Esophagus muscularis mucosa (tissue), 4 donors: ENCODE measurements at regions not wholly inside any gene's neighbourhood (a gene's known extent, or its start where the extent isn't known, plus 50 kb on each side); places are given as distances from the start of the nearest gene placed in this dataset.

Source experiments
- DNase-seq: peaks from one replicate; pipeline ENCODE4 v3.0.0-alpha.2; 2017; ENCODE audit errors: extremely low spot score
- H3K27ac ChIP-seq, 4 donors: fragments of 200-600 bp; sonication (generic); replicated peaks in 1 of 4; 1 replicate in 3 of 4; 2 replicates in 1 of 4; pipeline ENCODE4 v1.5.1; 2016 to 2019; ENCODE audit warnings: mild to moderate bottlenecking in 1 of 4
- H3K27me3 ChIP-seq, 4 donors: fragments of 200-600 bp; sonication (generic); one replicate each; pipeline versions ENCODE4 v1.5.1 to v1.6.0; 2016 to 2019
- H3K36me3 ChIP-seq, 4 donors: fragments of 200-600 bp; sonication (generic); one replicate each; pipeline ENCODE4 v1.5.1; 2016 to 2019
- H3K4me1 ChIP-seq, 4 donors: fragments of 200-600 bp; sonication (generic); one replicate each; pipeline ENCODE4 v1.5.1; 2016 to 2019
- H3K4me3 ChIP-seq, 4 donors: fragments of 200-600 bp; sonication (generic); 1 replicate in 2 of 4; 2 replicates in 2 of 4; pipeline ENCODE4 v1.5.1; 2016 to 2019; ENCODE audit warnings: mild to moderate bottlenecking in 4 of 4, moderate library complexity in 1 of 4
- H3K9me3 ChIP-seq, 4 donors: fragments of 200-600 bp; sonication (generic); 1 replicate in 3 of 4; 2 replicates in 1 of 4; pipeline ENCODE4 v1.5.1; 2016 to 2019
- CTCF ChIP-seq, 3 experiments: fragments of 200-600 bp in 2 of 3; fragments of 450-650 bp in 1 of 3; sonication (generic) in 2 of 3; IDR thresholded peaks; one replicate each; pipeline ENCODE4 v1.5.1; 2017 to 2019; ENCODE audit warnings: antibody characterized with exemption in 3 of 3, mild to moderate bottlenecking in 2 of 3, moderate library complexity in 1 of 3
- EP300 ChIP-seq: sonication (generic); formaldehyde crosslinking; IDR thresholded peaks from one replicate; pipeline ENCODE4 v1.6.1; 2017; ENCODE audit warnings: antibody characterized with exemption
- POLR2A ChIP-seq: fragments of 450-650 bp; IDR thresholded peaks from one replicate; pipeline ENCODE4 v1.6.1; 2017; ENCODE audit warnings: antibody characterized with exemption, moderate library complexity, mild to moderate bottlenecking, low read depth
- POLR2AphosphoS5 ChIP-seq, 2 donors: sonication (generic); formaldehyde crosslinking; IDR thresholded peaks; one replicate each; pipeline ENCODE4 v1.6.1; 2017; ENCODE audit warnings: antibody characterized with exemption in 2 of 2
- WGBS: methylation state at CpG from one replicate; pipeline ENCODE4 v1.1.5; 2018; 5-methylcytosine and 5-hydroxymethylcytosine counted together
- intact Hi-C: fragments of 100-400 bp; cut with DNase I; formaldehyde crosslinking; loops from one replicate; pipeline ENCODE4 v1.15.1; 2023

- Histone ChIP-seq H3K9me3 (no peaks in the 10 kb centered on the region), H3K4me1 (no peaks in the 10 kb centered on the region), H3K27ac (no peak overlapping the region), H3K27me3 (no peaks in the 10 kb centered on the region), H3K36me3 (no peaks in the 10 kb centered on the region), H3K4me3 (no peak overlapping the region)
- DNase-seq, result peak; percentile 26
- TF ChIP-seq POLR2A, result no peak
- no peak for TF ChIP-seq CTCF (IDR thresholded peaks at IDR 0.05)
- TF ChIP-seq EP300, result no peak
- no peak for TF ChIP-seq POLR2AphosphoS5 (IDR thresholded peaks at IDR 0.05)
- WGBS, result 96% methylated on average over 1 of the region's 1 CpG
- intact Hi-C loops, result no loop called here
Measured at GRCh38 chr2:17124575-17125318, 393.5 kb downstream of the RAD51AP2 start.

GRCh38 chr2:17122887-17123501, 395.2 kb downstream of the RAD51AP2 start:
- WGBS, result 65% methylated on average over 7 of the region's 7 CpGs
- DNase-seq, result no peak
- Histone ChIP-seq H3K9me3 (no peaks in the 10 kb centered on the region), H3K36me3 (no peaks in the 10 kb centered on the region), H3K4me1 (no peaks in the 10 kb centered on the region), H3K27ac (no peak overlapping the region), H3K4me3 (no peak overlapping the region), H3K27me3 (no peaks in the 10 kb centered on the region)
- TF ChIP-seq POLR2A (no peak), POLR2AphosphoS5 (IDR thresholded peaks at IDR 0.05) (no peak), CTCF (IDR thresholded peaks at IDR 0.05) (no peak), EP300 (no peak)
- intact Hi-C loops, result no loop called here

GRCh38 chr2:17115466-17115865, 402.8 kb downstream of the RAD51AP2 start:
- Histone ChIP-seq H3K27me3 (no peaks in the 10 kb centered on the region), H3K4me3 (no peak overlapping the region), H3K9me3 (no peaks in the 10 kb centered on the region), H3K27ac (no peak overlapping the region), H3K4me1 (no peaks in the 10 kb centered on the region), H3K36me3 (no peaks in the 10 kb centered on the region)
- intact Hi-C loops, result no loop called here
- WGBS, result 39% methylated on average over 1 of the region's 1 CpG
- no peak for DNase-seq
- no peak for TF ChIP-seq CTCF (IDR thresholded peaks at IDR 0.05)
- no peak for TF ChIP-seq POLR2AphosphoS5 (IDR thresholded peaks at IDR 0.05)
- TF ChIP-seq POLR2A, result no peak
- no peak for TF ChIP-seq EP300

- TF ChIP-seq POLR2A, result no peak
- TF ChIP-seq CTCF (IDR thresholded peaks at IDR 0.05), result no peak
- no peak for TF ChIP-seq EP300
- TF ChIP-seq POLR2AphosphoS5 (IDR thresholded peaks at IDR 0.05), result no peak
- Histone ChIP-seq H3K4me1 (no peaks in the 10 kb centered on the region), H3K4me3 (no peak overlapping the region), H3K27me3 (no peaks in the 10 kb centered on the region), H3K36me3 (no peaks in the 10 kb centered on the region), H3K27ac (no peak overlapping the region), H3K9me3 (no peaks in the 10 kb centered on the region)
- intact Hi-C loops, result no loop called here
- no peak for DNase-seq
- 22% methylated on average over 2 of the region's 2 CpGs for WGBS
Measured at GRCh38 chr2:17115042-17115441, 403.2 kb downstream of the RAD51AP2 start.
